Endodermal cell (in vitro differentiated cells): ENCODE measurements at regions not wholly inside any gene's neighbourhood (a gene's known extent, or its start where the extent isn't known, plus 50 kb on each side); places are given as distances from the start of the nearest gene placed in this dataset.

Source experiments
- DNase-seq: peaks from one replicate; pipeline ENCODE4 v3.0.0-alpha.2; 2017
- H3K27ac ChIP-seq: 2 replicates; pipeline ENCODE4 v1.5.1; 2013; ENCODE audit warnings: mild to moderate bottlenecking, low read depth, low read length, moderate library complexity
- H3K27me3 ChIP-seq: 2 replicates; pipeline ENCODE4 v1.6.1; 2013; ENCODE audit warnings: mild to moderate bottlenecking, low read length, moderate library complexity; ENCODE audit not compliant: insufficient read depth, control insufficient read depth, poor library complexity, severe bottlenecking
- H3K36me3 ChIP-seq: 2 replicates; pipeline ENCODE4 v1.7.0; 2013; ENCODE audit warnings: mild to moderate bottlenecking, low read length, moderate library complexity; ENCODE audit not compliant: control insufficient read depth, insufficient read depth
- H3K4me1 ChIP-seq: one replicate; pipeline ENCODE4 v1.7.0; 2013; ENCODE audit warnings: low read length; ENCODE audit not compliant: control insufficient read depth, insufficient read depth
- H3K4me3 ChIP-seq: 2 replicates; pipeline ENCODE4 v1.5.1; 2013; ENCODE audit warnings: mild to moderate bottlenecking, low read length, moderate library complexity
- H3K9ac ChIP-seq: 2 replicates; pipeline ENCODE4 v1.6.1; 2013; ENCODE audit warnings: mild to moderate bottlenecking, low read length, moderate library complexity; ENCODE audit not compliant: poor library complexity, severe bottlenecking; ENCODE audit errors: extremely low read depth
- H3K9me3 ChIP-seq: 2 replicates; pipeline ENCODE4 v1.6.1; 2013; ENCODE audit warnings: mild to moderate bottlenecking, low read length, moderate library complexity; ENCODE audit not compliant: control insufficient read depth
- H3K27ac Mint-ChIP-seq: 2 replicates; pipeline ENCODE4 v1.8.0; 2020; ENCODE audit warnings: mixed read lengths
- H3K27me3 Mint-ChIP-seq: 2 replicates; pipeline ENCODE4 v1.8.0; 2021; ENCODE audit warnings: mild to moderate bottlenecking, mixed read lengths; ENCODE audit not compliant: insufficient read depth
- H3K36me3 Mint-ChIP-seq: 2 replicates; pipeline ENCODE4 v1.8.0; 2020; ENCODE audit warnings: low read depth, mixed read lengths
- H3K4me1 Mint-ChIP-seq: 2 replicates; pipeline ENCODE4 v1.8.0; 2020; ENCODE audit warnings: mixed read lengths
- H3K4me3 Mint-ChIP-seq: 2 replicates; pipeline ENCODE4 v1.8.0; 2020; ENCODE audit warnings: mild to moderate bottlenecking, moderate library complexity, mixed read lengths
- H3K9me3 Mint-ChIP-seq: 2 replicates; pipeline ENCODE4 v1.8.0; 2020; ENCODE audit warnings: mild to moderate bottlenecking, mixed read lengths
- WGBS, 2 experiments: methylation state at CpG; one replicate each; pipeline versions ENCODE4 v1.1.5 to v1.1.7; 2013; ENCODE audit warnings: missing lambda C conversion rate in 2 of 2, mixed read lengths in 1 of 2; ENCODE audit not compliant: insufficient coverage in 1 of 2, insufficient read length in 1 of 2; 5-methylcytosine and 5-hydroxymethylcytosine counted together
- TF ChIP-seq, protein P1 (sequence below): fragments of 200-600 bp; sonication (generic); conservative IDR thresholded peaks from 2 replicates; pipeline ENCODE4 v1.5.0; 2021; ENCODE audit warnings: antibody characterized with exemption, mild to moderate bottlenecking

DNA sequence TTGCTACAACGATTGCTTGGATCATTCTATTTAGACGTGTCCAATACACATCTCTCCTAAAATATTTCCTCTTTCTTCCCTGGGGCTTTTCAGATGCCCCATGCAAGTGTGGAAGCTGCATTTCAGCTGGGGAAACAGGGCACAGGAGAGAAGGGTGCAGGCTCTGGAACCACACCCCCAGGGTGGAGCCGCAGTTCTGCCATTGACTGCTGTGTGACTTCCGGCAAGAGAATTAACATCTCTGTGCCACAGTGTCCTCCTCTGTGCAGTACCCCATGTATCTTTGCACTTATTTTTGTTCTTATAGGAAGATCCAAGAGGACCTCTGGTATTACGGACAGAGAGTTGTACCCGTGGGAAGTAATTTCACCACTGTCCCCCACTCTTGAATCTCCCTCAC lies 405.3 kb upstream of the EEF2KMT start:
- WGBS, 2 experiments: 86 to 90% methylated on average over 3 to 6 of the region's 6 CpGs
- H3K4me3 Mint-ChIP-seq: no peak overlapping the region
- no peaks in the 10 kb centered on the region for H3K9me3 Mint-ChIP-seq
- peaks cover 23% of the 10 kb centered on the region for H3K27me3 Mint-ChIP-seq
- Histone ChIP-seq H3K9me3 (no peaks in the 10 kb centered on the region), H3K27me3 (peaks cover 7% of the 10 kb centered on the region), H3K27ac (no peak overlapping the region), H3K4me1 (peaks cover 2% of the 10 kb centered on the region), H3K4me3 (no peak overlapping the region), H3K36me3 (no peaks in the 10 kb centered on the region), H3K9ac (no peak overlapping the region)
- no peak for DNase-seq
- H3K27ac Mint-ChIP-seq: no peak overlapping the region
- H3K4me1 Mint-ChIP-seq: no peaks in the 10 kb centered on the region
- no peaks in the 10 kb centered on the region for H3K36me3 Mint-ChIP-seq
- TF ChIP-seq, protein P1, sequence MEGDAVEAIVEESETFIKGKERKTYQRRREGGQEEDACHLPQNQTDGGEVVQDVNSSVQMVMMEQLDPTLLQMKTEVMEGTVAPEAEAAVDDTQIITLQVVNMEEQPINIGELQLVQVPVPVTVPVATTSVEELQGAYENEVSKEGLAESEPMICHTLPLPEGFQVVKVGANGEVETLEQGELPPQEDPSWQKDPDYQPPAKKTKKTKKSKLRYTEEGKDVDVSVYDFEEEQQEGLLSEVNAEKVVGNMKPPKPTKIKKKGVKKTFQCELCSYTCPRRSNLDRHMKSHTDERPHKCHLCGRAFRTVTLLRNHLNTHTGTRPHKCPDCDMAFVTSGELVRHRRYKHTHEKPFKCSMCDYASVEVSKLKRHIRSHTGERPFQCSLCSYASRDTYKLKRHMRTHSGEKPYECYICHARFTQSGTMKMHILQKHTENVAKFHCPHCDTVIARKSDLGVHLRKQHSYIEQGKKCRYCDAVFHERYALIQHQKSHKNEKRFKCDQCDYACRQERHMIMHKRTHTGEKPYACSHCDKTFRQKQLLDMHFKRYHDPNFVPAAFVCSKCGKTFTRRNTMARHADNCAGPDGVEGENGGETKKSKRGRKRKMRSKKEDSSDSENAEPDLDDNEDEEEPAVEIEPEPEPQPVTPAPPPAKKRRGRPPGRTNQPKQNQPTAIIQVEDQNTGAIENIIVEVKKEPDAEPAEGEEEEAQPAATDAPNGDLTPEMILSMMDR: no peak

GRCh38 chr16:5502467-5502869 lies 404.9 kb upstream of the EEF2KMT start:
- Mint-ChIP-seq H3K36me3 (no peaks in the 10 kb centered on the region), H3K27ac (no peak overlapping the region), H3K4me3 (no peak overlapping the region), H3K4me1 (no peaks in the 10 kb centered on the region), H3K27me3 (peaks cover 23% of the 10 kb centered on the region), H3K9me3 (no peaks in the 10 kb centered on the region)
- Histone ChIP-seq H3K27me3 (peaks cover 7% of the 10 kb centered on the region), H3K9ac (no peak overlapping the region), H3K27ac (no peak overlapping the region), H3K36me3 (no peaks in the 10 kb centered on the region), H3K4me1 (peaks cover 2% of the 10 kb centered on the region), H3K9me3 (no peaks in the 10 kb centered on the region), H3K4me3 (no peak overlapping the region)
- peak; percentile 89 for DNase-seq
- TF ChIP-seq, protein P1: peak; percentile 90
- 58 to 78% methylated on average over 5 to 7 of the region's 7 CpGs for WGBS, 2 experiments

- WGBS, 2 experiments: 97 to 99% methylated on average over 3 of the region's 3 CpGs
Measured at GRCh38 chr16:5500526-5500925, 402.9 kb upstream of the EEF2KMT start.

More at GRCh38 chr16:5500526-5500925, 402.9 kb upstream of the EEF2KMT start:
- H3K4me1 Mint-ChIP-seq: no peaks in the 10 kb centered on the region
- no peaks in the 10 kb centered on the region for H3K9me3 Mint-ChIP-seq
- H3K27ac Mint-ChIP-seq: no peak overlapping the region
- TF ChIP-seq, protein P1: no peak
- H3K27me3 Mint-ChIP-seq: peaks cover 9% of the 10 kb centered on the region
- H3K4me3 Mint-ChIP-seq: no peak overlapping the region
- peaks cover 2% of the 10 kb centered on the region for H3K4me1 ChIP-seq
- no peaks in the 10 kb centered on the region for H3K9me3 ChIP-seq
- H3K27me3 ChIP-seq: no peaks in the 10 kb centered on the region
- DNase-seq: no peak
- H3K36me3 ChIP-seq: no peaks in the 10 kb centered on the region
- no peak overlapping the region for H3K9ac ChIP-seq
- H3K27ac ChIP-seq: no peak overlapping the region
- H3K4me3 ChIP-seq: no peak overlapping the region
- no peaks in the 10 kb centered on the region for H3K36me3 Mint-ChIP-seq
